GM19239 (cell line): ENCODE measurements at regions not wholly inside any gene's neighbourhood (a gene's known extent, or its start where the extent isn't known, plus 50 kb on each side); places are given as distances from the start of the nearest gene placed in this dataset.

Experiments
- DNase-seq: peaks from one replicate; pipeline ENCODE4 v3.0.0; 2011; ENCODE audit warnings: low spot score; ENCODE audit not compliant: insufficient read length
- FAIRE-seq: peaks from 2 replicates; lab custom pipeline; 2011; peaks lifted over from hg19 to GRCh38; lab: Jason Lieb, UNC

DNA sequence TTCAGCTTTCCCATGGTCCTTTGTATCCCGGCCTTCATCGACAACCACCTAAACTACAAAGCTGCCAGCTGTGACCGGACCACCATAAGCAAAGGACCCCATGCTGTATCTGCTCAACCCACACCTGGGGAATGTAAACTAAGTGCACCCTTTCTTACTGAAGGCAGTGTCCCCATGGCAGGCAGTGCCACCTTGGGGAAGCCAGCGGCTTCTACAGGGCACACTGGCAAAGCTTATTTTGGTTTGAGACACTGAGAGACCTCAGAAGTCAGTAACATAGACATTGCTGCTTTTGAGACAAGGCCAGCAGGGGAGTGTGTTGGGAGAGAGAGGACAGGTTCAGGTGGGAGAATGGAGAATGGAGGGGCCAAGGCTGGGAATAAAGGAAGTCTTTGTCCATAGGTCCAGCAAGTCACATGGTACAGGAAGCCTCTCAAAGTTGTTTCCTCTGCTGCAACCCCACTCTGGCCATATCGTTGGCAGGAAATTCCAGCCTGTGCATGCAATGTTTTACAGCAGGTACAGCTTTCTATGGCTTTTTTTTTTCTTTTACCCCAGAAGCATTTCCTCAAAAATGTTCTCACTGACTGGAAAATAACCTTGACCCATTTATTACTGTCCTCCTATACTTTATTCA lies 85.9 kb upstream of the NPVF start:
- DNase-seq (no peak), FAIRE-seq (no peak)

DNA sequence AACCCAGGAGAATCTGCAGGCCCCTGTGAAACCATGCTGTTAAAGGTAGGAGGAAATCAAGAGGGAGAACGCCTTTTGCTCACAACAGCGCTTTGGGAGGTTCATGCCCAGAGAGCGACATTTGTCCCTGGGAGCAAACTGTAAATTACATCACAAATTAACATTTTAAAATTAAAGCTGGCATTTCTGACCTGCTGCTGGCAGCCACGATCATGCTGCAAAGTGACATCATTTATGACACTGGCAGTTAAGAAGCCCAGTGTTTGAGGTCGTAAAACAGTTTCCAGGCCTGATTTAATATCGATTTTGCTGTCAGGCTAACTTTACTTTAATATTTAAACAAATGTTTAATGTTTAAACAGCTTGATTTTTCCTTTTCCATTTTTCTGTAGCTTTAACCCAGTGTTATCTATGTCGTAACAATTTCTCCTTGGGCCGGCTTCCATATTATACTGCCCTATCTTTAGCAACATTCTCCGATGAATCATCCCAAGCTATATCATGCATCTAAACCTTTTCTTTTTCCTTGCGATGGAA lies 86.5 kb upstream of the NPVF start:
- DNase-seq: no peak
- no peak for FAIRE-seq

DNA sequence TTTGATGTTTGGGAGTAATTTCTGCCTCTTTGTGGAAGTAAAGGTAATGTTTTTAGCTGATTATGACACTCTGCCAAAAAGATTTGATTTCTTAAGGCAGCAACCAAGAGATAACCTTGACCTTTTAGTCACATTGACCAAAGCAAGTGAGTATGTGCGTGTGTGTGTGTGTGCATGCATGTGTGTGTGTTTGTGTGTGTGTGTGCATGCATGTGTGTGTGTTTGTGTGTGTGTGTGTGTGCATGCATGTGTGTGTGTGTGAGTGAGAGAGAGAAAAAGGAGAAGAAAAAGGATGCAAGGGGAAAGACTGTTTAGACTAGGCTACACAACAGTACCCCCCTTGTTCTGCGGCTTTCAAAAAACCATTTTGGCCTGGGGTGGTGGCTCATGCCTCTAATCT lies 88.1 kb upstream of the NPVF start:
- DNase-seq: no peak
- FAIRE-seq: no peak

DNA sequence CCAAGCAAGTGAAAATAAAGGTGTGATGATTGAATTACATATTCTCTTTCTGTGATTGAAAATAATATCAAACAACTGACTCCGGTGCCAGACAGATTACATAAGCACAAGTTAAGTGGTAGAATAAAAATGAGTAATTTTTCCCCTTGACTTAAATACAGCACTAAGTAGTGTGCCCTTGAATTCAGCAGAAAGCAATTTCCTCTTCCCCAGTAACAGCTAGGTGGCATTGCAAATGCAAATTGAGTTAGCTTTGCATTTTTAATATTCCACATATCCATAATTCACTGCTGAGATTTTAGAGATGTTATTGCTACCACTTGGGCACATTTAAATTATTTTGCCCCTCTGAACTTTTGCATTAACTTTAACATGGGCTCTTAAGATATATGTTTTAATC lies 89.8 kb upstream of the NPVF start:
- DNase-seq (no peak), FAIRE-seq (no peak)

DNA sequence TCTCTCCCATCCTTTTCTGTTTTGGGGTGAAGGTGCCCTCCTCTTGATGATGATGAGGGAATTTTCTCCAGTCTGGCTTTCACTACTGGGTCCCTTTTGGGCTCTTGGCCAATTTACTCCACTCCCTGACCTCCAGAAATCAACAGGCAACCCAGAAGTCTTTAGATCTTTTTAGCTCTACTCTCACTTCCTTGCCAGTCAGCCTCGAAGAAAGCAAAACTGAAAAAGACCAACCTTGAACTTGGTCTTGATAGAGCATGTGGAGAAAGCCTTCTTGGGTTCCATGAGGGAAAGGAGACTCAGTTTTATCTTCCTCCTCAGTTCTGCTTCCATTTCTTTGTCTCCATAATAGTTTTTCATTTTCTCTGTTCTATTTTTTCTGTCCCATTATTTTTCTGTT lies 91.4 kb upstream of the NPVF start:
- no peak for FAIRE-seq
- DNase-seq: no peak

DNA sequence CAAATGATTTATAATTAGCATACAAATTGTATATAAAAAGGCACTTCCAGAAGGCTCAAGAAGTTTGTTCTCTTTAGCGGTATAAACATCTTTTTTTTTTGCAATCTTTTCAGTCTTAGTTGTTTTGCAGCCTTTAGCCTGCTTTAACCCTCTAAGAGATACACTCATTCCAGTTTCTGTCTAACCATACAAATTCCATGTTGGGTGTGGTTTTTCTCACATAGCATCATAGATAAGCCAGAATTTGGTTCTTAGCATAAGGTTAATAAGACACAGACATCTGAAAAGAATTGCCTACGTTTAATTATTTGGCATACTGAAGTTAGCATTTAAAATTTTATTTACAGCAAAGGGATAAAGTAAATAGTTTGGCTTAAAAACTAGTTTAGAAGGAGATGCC lies 92.5 kb upstream of the NPVF start:
- DNase-seq: no peak
- no peak for FAIRE-seq

DNA sequence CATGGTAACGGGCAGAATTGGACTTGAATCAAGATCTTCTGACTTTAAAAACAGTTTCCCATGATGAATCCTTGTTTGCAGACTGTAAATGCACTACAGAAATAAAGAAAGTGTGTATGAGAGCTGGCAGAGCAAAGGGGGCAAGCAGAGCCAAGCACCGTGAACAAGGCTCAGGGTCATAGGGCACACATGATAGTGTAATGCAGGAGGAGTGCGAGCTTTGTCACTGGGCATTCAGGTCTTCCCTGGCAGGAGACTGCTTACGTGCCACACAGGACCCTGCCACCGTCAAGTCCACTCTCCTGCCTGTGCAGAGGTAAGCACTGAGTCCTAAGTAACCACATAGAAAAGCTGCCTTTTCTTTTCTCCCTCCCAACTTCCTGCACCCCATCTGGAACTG lies 93.1 kb upstream of the NPVF start:
- no peak for FAIRE-seq
- no peak for DNase-seq

DNA sequence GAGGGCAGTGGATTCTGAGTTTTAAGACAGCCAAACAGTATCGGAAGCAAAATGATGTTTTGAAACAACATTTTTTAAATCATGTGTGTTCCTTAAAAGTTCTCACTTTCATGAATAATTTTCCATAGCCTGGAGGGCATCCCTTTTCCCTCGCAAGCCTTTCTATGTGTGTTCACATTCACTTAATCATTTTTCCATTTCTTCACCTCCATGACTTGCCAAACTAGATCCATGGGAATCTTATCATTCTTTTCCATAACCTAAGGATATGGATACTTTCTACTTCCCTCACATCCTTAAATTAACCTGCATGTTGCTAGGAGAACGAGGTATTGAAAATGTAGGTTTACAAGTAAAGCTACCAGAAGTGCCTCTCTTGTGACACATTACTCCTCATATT lies 94.2 kb upstream of the NPVF start:
- no peak for FAIRE-seq

DNA sequence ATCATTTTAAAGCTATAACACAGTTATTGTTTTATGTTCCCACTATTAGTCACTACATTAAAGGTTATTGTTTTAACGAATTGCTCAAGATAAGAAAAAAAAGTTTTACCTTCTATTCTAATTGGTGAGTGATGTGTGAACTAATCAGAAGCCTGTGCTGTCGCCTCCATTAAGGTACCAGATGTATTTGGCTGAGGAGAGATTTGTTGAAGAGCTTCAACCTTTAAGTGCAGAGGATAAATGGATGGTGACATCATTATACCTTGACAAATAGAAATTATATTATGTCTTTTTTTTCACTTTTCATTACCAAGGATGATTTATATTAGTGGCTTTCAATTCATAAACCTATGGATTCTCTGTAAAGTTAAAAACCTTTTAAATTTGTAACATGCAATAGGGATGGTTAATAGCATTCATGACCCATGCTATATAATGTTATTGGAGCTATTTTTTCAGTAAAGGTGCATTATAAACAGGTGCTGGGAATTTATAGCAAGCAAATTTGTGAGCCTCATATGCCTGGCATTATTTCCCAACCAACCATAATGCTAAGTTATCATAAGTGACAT lies 97.0 kb upstream of the NPVF start:
- no peak for FAIRE-seq

More for the DNA sequence above, 94.2 kb upstream of the NPVF start:
- DNase-seq: no peak

DNA sequence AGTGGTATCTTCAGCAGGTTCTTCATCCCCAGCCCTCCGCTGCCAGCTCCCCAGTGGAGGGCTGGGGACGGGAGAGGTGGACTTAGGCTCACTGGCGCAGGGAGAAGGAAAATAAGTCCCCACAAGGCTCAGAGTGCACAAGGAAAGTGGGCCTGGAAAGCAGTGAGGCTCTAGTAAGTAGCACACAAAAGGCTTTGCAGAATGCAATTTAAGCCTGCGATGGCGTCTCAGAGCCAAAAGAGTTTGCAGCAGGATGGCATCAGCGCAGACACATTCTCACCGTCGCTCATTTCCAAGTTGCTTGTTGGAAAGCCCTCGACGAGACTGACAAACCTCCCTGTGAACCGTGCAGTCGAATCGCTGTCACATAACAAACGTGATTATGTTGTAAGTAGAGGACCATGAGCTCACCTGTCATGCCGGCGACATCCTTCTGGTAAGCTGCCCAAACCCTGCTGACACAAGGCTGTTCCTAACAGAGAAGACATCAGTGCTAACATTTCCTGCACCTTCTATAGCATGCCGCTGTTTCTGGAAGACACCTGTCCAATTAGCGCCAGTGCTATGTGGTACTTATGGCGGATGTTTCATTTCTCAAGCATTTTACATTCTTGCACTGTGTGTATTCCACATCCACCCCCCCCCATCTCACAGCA lies 98.3 kb upstream of the NPVF start:
- no peak for FAIRE-seq
- DNase-seq: no peak

More for the DNA sequence above, 97.0 kb upstream of the NPVF start:
- no peak for DNase-seq

DNA sequence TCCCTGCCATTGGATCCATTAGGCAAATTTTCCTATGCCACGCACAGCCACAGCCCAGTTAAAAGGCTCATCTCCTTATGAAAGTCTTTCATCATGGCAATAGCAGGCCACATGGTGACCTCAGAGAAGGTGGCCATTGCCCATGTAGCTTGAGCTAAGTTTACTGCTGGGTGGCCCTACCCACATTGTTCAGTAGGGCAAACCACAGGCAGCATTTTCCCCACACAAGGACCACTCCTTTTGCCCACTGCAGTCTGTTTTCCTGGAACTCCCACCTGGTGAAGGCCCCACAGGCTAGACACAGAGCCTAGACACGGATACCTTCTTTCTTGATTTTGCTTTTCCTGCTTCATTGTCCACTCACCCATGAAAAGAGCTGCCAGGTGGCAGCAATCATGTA lies 101.5 kb upstream of the NPVF start:
- no peak for DNase-seq

DNA sequence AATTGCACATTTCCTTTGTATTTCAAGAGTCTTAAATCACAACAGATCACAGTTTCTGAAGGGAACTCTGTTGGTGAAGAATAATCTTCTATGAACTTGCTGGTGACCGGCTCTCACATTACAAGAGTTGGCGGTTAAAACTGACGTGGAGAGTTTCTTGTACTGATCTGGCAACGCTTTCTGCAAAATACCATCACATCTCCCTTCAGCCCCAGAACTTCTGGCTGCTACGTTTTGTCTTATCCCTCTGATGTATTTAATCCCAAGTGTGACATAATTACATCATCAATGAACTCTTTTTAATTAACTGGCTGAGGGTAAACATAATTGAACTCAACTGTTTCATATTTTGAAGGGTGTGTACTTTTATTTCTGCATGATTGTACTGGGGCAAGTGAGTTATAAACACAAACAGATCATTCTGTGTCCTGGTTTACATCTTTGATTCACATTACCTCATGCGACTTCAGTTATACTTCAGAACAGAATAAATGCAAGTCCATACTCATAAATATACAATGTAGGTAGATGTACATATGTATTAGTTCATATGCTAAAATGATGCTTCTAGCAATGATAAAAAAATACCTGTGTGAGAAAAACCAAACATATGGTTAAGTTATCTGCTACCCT lies 105.1 kb upstream of the NPVF start:
- DNase-seq: no peak
- FAIRE-seq: no peak

More for the DNA sequence above, 101.5 kb upstream of the NPVF start:
- FAIRE-seq: no peak

DNA sequence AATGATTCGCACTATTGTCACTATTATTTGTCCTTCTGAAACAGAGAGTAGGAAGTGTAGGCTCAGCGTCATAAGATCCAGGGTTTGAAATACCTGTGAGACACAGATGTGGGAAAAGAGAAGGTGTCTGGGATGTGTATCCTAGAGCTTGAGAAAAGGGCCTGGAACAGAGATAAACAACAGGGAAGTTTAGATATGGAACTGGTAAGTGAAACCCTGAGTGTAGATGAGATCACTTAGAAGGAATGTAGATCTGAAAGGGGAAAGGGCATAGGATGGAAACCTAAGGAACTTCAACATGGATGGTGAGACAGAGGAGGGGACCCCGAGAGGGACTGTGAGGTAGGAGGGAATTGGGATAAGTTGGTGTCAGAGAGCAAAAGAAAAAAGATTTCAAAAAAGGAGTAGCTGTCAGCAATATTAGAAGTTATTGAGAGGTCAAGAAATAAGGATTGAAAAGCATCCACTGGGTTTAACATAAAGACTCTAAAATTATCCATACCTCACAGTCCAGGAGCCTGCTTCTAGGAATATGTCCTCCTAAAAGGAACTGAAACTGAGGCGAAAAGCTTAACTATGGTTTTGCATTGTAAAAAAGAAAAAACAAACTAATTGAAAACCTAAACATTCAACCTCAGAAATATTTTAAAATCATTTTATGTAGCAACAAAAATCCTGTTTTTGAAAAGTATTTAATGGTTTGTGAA lies 119.2 kb upstream of the NPVF start:
- no peak for DNase-seq
- no peak for FAIRE-seq

DNA sequence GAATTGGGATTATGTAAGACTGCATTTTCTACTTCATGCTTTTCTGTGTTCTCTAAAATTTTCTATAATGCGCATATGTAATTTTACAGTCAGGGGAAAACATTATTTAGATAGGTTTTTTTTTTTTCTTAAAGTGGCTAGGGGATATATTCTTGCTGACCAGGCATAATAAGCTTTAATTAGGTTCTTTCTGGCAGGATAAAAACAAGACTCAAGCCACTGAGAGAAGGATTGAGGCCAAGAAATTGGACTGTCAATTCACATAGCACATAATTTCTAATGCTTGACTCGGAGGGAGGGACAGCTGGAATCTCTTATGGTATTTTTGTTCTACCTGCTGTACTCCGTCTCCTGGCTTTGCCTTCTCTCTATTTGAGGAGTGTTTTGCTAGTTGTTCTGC lies 119.8 kb upstream of the NPVF start:
- DNase-seq: no peak
- FAIRE-seq: no peak

DNA sequence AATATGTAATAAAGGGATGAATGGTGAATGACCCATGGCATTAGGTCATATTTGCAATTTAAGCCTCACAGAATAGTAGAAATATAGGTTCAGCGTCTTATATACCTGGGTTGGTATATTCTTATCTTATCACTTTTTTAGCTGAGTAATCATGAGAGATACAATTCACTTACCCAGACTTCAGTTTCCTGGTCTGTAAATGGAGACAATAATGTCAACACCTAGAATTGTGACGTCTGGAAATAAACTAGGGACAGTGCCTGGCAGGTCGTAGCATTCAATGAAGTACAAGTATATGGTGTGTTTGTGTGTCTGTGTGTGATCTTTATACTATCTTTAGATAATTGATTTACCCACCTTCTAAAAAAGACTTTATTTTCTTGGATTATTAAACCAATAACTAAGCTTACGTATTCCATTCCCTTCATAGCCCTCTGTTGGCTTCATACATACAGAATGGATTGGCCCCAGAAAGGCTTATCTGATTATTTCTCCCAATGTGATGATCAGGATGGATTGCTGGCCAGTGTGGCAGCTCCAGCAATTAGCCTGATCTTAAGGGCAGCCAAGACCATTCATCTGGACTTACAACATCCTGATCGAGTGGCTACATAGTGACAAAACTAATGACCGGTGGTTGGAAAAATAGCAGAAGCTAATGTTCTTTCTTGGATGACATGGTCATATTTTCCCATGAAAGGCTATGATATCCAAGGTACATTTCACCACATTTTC lies 121.2 kb upstream of the NPVF start:
- FAIRE-seq (no peak), DNase-seq (no peak)

DNA sequence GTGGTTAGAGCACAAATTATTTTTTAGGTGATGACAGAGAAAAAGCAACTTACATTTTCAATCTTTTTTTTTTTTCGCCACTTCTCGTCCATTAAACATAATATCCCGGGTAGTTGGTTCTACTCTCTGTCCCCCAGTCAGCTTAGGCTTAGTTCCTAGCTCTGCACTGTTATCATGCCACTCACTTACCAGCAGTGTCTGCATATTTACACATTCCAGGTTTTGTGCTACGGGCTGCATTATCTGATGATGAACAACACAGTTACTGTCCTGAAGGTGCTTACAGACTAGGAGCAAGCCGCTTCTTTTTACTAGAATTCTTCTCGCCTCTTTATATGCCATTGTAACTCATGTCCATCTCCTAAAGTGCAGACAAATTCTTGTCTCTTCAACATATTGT lies 121.8 kb upstream of the NPVF start:
- FAIRE-seq (no peak), DNase-seq (no peak)

DNA sequence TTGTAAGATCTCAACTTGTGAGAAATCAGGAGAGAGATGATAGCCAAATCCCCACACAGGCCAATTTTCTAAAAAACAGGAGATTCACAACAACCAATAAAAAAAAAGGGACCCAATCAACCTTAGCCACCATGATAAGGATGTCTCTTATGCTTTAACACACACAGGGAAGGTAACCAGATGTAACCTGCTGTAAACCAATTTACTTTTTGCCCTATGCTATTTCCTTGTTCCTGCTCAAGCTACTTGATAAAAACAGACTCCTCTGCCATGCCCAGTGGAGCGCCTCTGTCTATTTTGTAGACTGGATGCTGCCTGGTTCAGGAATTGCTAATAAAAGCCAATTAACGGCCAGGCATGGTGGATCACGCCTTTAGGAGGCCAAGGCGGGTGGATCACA lies 123.5 kb upstream of the NPVF start:
- FAIRE-seq (no peak), DNase-seq (no peak)

DNA sequence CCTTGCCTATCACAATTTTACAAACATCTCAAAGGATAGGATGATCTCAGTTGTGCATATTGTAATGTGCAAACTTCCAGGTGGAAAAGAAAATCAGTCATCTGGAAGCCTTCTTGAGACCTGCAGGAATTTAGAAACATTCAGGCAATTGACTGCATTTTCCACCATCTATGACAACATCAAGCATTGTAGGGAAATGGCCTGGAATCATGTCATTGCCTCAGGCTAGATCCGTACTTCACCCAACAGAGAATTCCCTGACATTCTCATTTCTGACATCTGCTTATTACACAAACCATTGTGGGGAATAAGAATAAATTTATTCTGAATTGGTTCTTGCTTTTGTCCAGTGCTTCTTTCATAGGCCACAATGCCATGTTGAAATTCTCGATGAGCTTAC lies 124.9 kb upstream of the NPVF start:
- DNase-seq (no peak), FAIRE-seq (no peak)

DNA sequence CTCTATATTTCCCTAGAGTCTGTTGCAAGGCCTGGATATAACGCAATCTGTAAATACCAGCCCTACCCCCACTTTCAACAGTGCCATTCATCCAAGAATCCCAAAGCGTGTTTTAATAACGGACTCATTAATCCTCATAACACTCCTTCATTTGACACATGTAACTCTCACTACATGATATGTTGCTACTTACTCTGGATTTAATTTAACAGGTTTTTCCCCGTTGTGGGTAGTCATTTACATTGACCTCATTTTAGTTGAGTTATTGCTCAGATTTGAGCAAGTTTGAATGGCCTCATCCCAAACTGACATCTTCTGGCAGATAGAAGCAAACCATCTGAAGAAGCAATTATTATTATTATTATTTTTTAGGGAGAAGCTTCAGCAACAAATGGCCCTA lies 125.4 kb upstream of the NPVF start:
- FAIRE-seq (no peak), DNase-seq (no peak)

DNA sequence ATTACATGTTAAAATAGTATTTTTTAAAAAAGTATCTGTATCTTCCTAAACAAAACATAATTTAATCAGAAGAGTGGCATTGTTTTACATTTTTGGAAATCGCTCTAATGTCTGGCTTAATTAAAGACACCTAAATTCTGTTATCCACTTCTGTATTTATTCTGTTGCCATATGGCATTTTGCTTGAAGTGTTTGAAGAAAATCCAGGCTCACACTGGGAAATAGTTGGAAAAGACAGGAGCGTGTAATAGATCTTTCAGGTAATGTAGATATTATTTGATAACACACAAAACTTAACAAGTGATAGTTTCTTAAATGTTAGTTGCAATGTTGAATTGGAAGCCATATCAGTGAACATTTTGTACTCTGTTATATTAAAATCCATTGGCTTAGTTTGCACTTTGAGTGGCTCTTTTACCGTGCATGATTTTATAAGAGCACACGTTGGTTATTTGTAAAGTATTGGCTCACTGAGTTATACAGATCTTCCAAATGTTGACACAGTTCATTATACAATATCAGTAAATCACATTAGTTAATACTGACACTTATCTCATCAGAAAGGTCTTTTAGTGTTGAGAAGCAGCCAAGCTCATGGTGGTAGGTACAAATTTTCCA lies 128.4 kb upstream of the NPVF start:
- FAIRE-seq: no peak
- DNase-seq: no peak
